Naive thymus-derived CD8-positive, alpha-beta T cell (primary cell): ENCODE measurements at regions not wholly inside any gene's neighbourhood (a gene's known extent, or its start where the extent isn't known, plus 50 kb on each side); places are given as distances from the start of the nearest gene placed in this dataset.
"Not testable (repeated sequence)": the region's sequence is repeated elsewhere in the genome, so short reads cannot be mapped to it uniquely, and the experiment has no call there.

Experiments
- ATAC-seq, 2 donors: fragments of 150-1000 bp; cut with Tn5 transposase in 1 of 2; sonication (Bioruptor Pico), chemical (Tn5 transposase) in 1 of 2; 1 replicate in 1 of 2; 2 replicates in 1 of 2; pipeline ENCODE4 v1.10.0; 2021; ENCODE audit warnings: mild to moderate bottlenecking in 2 of 2, moderate library complexity in 2 of 2
- POLR2A ChIA-PET: fragments of 350-600 bp; sonication (Branson Sonifier 250); formaldehyde crosslinking; loops from one replicate; lab custom pipeline; 2021; ENCODE audit warnings: antibody characterized with exemption; lab: Charles Lee
- DNase-seq, 10 donors: peaks; one replicate each; pipeline versions ENCODE4 v3.0.0 to v3.0.0-alpha.2; 2020 to 2022
- H3K27ac Mint-ChIP-seq, 10 donors: one replicate each; pipeline ENCODE4 v1.8.0; 2020 to 2022; ENCODE audit warnings: mild to moderate bottlenecking in 10 of 10, mixed read lengths in 10 of 10, moderate library complexity in 4 of 10, inconsistent platforms in 1 of 10
- H3K27me3 Mint-ChIP-seq, 5 donors: one replicate each; pipeline ENCODE4 v1.8.0; 2021 to 2022; ENCODE audit warnings: mixed read lengths in 5 of 5
- H3K36me3 Mint-ChIP-seq, 3 donors: one replicate each; pipeline ENCODE4 v1.8.0; 2020 to 2022; ENCODE audit warnings: mixed read lengths in 3 of 3, mild to moderate bottlenecking in 2 of 3, inconsistent platforms in 1 of 3
- H3K4me1 Mint-ChIP-seq, 4 donors: one replicate each; pipeline ENCODE4 v1.8.0; 2021 to 2022; ENCODE audit warnings: mixed read lengths in 4 of 4
- H3K4me3 Mint-ChIP-seq, 10 donors: one replicate each; pipeline ENCODE4 v1.8.0; 2020 to 2022; ENCODE audit warnings: mild to moderate bottlenecking in 10 of 10, mixed read lengths in 10 of 10, moderate library complexity in 6 of 10, inconsistent platforms in 1 of 10
- H3K9me3 Mint-ChIP-seq, 9 donors: one replicate each; pipeline ENCODE4 v1.8.0; 2020 to 2022; ENCODE audit warnings: mixed read lengths in 9 of 9, mild to moderate bottlenecking in 3 of 9, inconsistent platforms in 1 of 9, moderate library complexity in 1 of 9

GRCh38 chr1:117314951-117315350 is 52.3 kb upstream of the MAN1A2 start:
- POLR2A ChIA-PET, H3K36me3 Mint-ChIP-seq, H3K27me3 Mint-ChIP-seq, H3K9me3 Mint-ChIP-seq, H3K27ac Mint-ChIP-seq, H3K4me3 Mint-ChIP-seq, ATAC-seq, DNase-seq, H3K4me1 Mint-ChIP-seq: not testable (repeated sequence)

DNA sequence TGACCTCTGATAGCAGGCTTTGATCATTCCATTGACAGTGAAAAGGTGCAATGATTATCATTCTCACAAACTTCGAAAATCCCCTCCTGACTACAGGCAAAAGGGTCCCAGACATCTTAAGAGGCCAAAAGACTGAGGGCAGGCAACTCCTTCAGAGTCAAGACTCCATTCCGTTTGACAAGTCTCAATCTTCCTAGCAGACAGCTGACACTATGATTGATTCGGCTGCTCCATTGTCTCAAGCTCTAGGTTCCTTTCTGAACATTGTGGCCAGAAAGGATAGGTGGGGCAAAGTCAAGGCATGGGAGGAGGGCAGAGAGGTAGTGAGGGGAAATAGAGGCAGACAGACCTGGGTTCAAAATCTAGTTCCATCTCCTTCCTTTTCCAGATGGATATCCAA is 53.7 kb upstream of the MAN1A2 start:
- POLR2A ChIA-PET, result no interaction called here
- peaks cover 0 to 4% (median 0%) of the 10 kb centered on the region in 5 donors for H3K27me3 Mint-ChIP-seq
- ATAC-seq (no peak), DNase-seq (no peak)
- H3K4me3 Mint-ChIP-seq, result no peak overlapping the region
- H3K9me3 Mint-ChIP-seq, result peaks cover 0 to 5% (median 0%) of the 10 kb centered on the region in 9 donors
- peaks cover 0 to 6% (median 0%) of the 10 kb centered on the region in 4 donors for H3K4me1 Mint-ChIP-seq
- H3K36me3 Mint-ChIP-seq, result no peaks in the 10 kb centered on the region
- no peak overlapping the region for H3K27ac Mint-ChIP-seq

GRCh38 chr1:117312453-117313138 is 54.7 kb upstream of the MAN1A2 start:
- H3K27ac Mint-ChIP-seq, result peak overlapping the region in 1 of 10 donors; percentile 31
- DNase-seq, result peak in 4 of 10 donors; percentile 5 to 31 (median 13)
- POLR2A ChIA-PET, result no interaction called here
- H3K36me3 Mint-ChIP-seq, result no peaks in the 10 kb centered on the region
- no peak overlapping the region for H3K4me3 Mint-ChIP-seq
- peaks cover 0 to 5% (median 0%) of the 10 kb centered on the region in 9 donors for H3K9me3 Mint-ChIP-seq
- H3K27me3 Mint-ChIP-seq, result peaks cover 0 to 4% (median 0%) of the 10 kb centered on the region in 5 donors
- ATAC-seq, result peak in 1 of 2 donors; percentile 51
- peaks cover 0 to 6% (median 0%) of the 10 kb centered on the region in 4 donors for H3K4me1 Mint-ChIP-seq

GRCh38 chr1:117308311-117308916 is 58.8 kb upstream of the MAN1A2 start:
- H3K4me3 Mint-ChIP-seq, result no peak overlapping the region
- H3K27ac Mint-ChIP-seq, result no peak overlapping the region
- H3K36me3 Mint-ChIP-seq, result no peaks in the 10 kb centered on the region
- no peak for ATAC-seq
- POLR2A ChIA-PET, result no interaction called here
- H3K9me3 Mint-ChIP-seq, result no peaks in the 10 kb centered on the region
- H3K27me3 Mint-ChIP-seq, result peaks cover 0 to 5% (median 3%) of the 10 kb centered on the region in 5 donors
- no peak for DNase-seq
- peaks cover 0 to 6% (median 0%) of the 10 kb centered on the region in 4 donors for H3K4me1 Mint-ChIP-seq

GRCh38 chr1:117301901-117302300 is 65.3 kb upstream of the MAN1A2 start:
- Mint-ChIP-seq H3K36me3 (no peaks in the 10 kb centered on the region), H3K4me1 (no peaks in the 10 kb centered on the region), H3K27me3 (peaks cover 0 to 5% (median 3%) of the 10 kb centered on the region in 5 donors), H3K4me3 (no peak overlapping the region), H3K9me3 (peaks cover 0 to 13% (median 0%) of the 10 kb centered on the region in 9 donors), H3K27ac (no peak overlapping the region)
- POLR2A ChIA-PET, result no interaction called here
- no peak for DNase-seq
- ATAC-seq, result no peak

DNA sequence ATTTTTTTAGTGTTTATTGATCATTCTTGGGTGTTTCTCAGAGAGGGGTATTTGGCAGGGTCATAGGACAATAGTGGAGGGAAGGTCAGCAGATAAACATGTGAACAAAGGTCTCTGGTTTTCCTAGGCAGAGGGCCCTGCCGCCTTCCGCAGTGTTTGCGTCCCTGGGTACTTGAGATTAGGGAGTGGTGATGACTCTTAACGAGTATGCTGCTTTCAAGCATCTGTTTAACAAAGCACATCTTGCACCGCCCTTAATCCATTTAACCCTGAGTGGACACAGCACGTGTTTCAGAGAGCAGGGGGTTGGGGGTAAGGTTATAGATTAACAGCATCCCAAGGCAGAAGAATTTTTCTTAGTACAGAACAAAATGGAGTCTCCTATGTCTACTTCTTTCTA is 67.1 kb upstream of the MAN1A2 start:
- POLR2A ChIA-PET, H3K4me1 Mint-ChIP-seq, DNase-seq, H3K4me3 Mint-ChIP-seq, H3K36me3 Mint-ChIP-seq, ATAC-seq, H3K27me3 Mint-ChIP-seq, H3K27ac Mint-ChIP-seq: not testable (repeated sequence)
- H3K9me3 Mint-ChIP-seq, result peaks cover 0 to 13% (median 0%) of the 10 kb centered on the region in 9 donors

DNA sequence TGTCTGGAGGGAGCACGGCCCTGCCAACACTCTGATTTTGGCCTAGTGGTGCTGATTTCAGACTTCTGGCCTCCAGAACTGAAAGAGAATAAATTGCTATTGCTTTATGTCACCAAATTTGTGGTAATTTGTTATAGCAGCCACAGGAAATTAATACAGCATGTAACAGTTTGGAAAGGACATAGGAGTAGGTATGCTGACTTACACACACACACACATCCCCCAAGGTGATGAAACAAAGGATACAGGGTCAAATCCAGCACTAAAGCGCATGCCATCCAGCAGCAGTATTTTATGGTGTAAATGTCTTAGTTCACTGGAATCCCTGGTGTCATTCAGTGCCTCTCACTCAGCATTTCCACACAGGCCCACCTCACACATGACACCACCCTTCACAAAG is 72.2 kb upstream of the MAN1A2 start:
- ATAC-seq, result no peak
- Mint-ChIP-seq H3K9me3 (peaks cover 0 to 6% (median 0%) of the 10 kb centered on the region in 9 donors), H3K36me3 (no peaks in the 10 kb centered on the region), H3K4me1 (no peaks in the 10 kb centered on the region), H3K4me3 (no peak overlapping the region), H3K27ac (no peak overlapping the region), H3K27me3 (peaks cover 0 to 10% (median 0%) of the 10 kb centered on the region in 5 donors)
- POLR2A ChIA-PET, result no interaction called here
- DNase-seq, result no peak

DNA sequence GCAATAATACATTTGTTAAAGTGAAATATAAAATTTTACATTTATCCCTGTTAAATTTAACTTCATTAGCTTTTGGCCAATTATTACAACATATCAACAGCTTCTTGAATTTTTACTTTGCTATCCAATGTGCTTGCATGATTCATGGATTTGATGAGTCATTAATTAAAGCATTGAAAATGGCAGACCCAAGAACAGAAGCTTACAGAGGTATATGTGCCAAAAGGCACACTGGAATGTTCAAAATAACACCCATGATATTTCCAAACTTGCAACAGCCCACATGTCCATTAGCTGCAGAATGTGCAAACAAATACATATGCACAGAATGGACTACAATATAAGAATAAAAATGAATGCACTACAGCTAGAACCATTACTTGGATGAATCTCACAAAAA is 76.4 kb upstream of the MAN1A2 start:
- DNase-seq (no peak), ATAC-seq (no peak)
- Mint-ChIP-seq H3K4me1 (no peaks in the 10 kb centered on the region), H3K27me3 (peaks cover 0 to 15% (median 5%) of the 10 kb centered on the region in 5 donors), H3K27ac (no peak overlapping the region), H3K9me3 (no peaks in the 10 kb centered on the region), H3K4me3 (no peak overlapping the region), H3K36me3 (no peaks in the 10 kb centered on the region)
- POLR2A ChIA-PET, result no interaction called here

- H3K36me3 Mint-ChIP-seq, result no peaks in the 10 kb centered on the region
- no peak overlapping the region for H3K4me3 Mint-ChIP-seq
- ATAC-seq, result no peak
- POLR2A ChIA-PET, result no interaction called here
- no peaks in the 10 kb centered on the region for H3K9me3 Mint-ChIP-seq
- no peak for DNase-seq
- H3K4me1 Mint-ChIP-seq, result no peaks in the 10 kb centered on the region
- no peak overlapping the region for H3K27ac Mint-ChIP-seq
- peaks cover 0 to 9% (median 5%) of the 10 kb centered on the region in 5 donors for H3K27me3 Mint-ChIP-seq
Measured at GRCh38 chr1:117289316-117289870, 77.9 kb upstream of the MAN1A2 start.

DNA sequence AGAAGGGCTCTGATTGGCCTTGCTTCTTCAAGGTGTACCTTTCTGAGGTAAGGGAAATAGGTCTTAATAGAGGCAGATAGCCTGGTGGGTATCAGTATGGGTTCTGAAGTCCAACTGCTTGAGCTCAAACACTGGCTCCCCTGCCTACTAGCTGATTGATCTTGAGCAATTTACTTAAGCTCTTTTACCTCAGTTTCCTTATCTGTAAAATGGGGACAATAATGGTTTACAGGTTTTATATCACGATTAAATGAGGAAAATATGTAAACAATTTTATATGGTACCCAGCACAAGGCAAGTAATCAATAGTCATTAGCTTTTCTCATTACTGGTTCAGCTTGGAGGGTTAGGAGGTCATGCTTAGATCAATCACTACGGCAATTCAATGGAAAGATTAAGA is 75.8 kb upstream of the VTCN1 start:
- POLR2A ChIA-PET, result no interaction called here
- no peak for ATAC-seq

DNA sequence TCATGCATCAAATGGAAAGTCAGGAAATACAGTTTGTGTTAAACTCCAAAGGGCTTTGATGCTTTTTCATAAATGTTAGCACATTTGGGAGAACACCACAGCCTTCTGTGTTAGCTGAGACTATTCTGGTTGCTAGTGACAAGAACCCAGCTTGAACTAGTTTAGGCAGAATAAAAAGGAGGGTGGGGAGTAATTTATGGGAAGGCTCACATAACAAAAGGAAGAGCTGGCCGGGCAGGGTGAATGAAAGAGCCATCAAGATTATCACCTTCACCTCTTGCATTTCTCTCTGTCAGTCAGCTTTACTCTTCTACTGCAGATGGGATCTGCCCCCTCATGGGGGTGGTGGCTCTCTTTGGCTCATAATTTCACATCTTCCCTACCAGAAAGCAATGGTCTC is 75.4 kb upstream of the VTCN1 start:
- Mint-ChIP-seq H3K27me3 (peaks cover 0 to 9% (median 6%) of the 10 kb centered on the region in 5 donors), H3K36me3 (no peaks in the 10 kb centered on the region), H3K27ac (no peak overlapping the region), H3K4me3 (no peak overlapping the region), H3K4me1 (peaks cover 0 to 2% (median 0%) of the 10 kb centered on the region in 4 donors), H3K9me3 (no peaks in the 10 kb centered on the region)
- DNase-seq (no peak), ATAC-seq (no peak)
- POLR2A ChIA-PET, result no interaction called here

More for the DNA sequence above, 75.8 kb upstream of the VTCN1 start:
- Mint-ChIP-seq H3K4me3 (no peak overlapping the region), H3K9me3 (no peaks in the 10 kb centered on the region), H3K27me3 (peaks cover 0 to 9% (median 6%) of the 10 kb centered on the region in 5 donors), H3K4me1 (peaks cover 0 to 2% (median 0%) of the 10 kb centered on the region in 4 donors), H3K36me3 (no peaks in the 10 kb centered on the region), H3K27ac (no peak overlapping the region)
- DNase-seq, result no peak

DNA sequence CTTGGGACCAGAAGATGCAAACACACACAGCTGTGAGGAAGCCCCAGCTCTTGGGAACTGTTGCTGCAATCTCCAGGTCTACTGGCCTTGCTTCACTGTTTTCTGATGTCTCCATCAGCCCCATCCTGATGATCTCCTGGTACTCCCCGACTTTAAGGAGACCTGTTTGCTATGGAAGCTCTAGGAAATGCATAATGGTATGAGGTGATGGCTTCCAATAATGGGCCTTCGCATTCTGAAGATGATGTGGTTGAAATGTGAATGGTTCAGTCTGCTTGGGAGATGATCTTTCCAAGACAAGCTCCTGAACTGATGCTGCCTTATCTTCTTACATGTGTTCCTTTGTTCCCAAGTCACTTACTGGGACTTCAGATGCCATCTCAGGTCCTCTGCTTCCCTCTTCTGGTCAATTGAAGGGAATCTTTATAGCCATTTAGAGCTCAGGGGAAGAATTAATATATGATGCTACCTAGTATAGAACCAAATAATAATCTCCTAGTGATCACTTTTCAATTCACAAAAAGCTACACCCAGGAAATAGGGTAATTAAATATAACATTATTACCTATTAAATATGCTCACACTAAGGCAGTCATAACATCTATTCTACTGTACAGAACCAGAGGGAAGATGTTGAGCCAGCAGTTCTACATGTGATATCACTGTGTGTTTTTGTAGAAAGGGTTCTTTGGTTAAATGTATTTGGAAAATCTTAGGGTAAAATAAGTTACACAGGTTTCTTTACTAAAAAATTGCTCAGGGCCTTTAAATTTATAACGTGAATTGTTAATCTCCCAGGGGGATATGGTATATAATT is 73.9 kb upstream of the VTCN1 start:
- peaks cover 0 to 2% (median 0%) of the 10 kb centered on the region in 4 donors for H3K4me1 Mint-ChIP-seq
- no peak for DNase-seq
- H3K27me3 Mint-ChIP-seq, result peaks cover 0 to 9% (median 2%) of the 10 kb centered on the region in 5 donors
- H3K27ac Mint-ChIP-seq, result no peak overlapping the region
- POLR2A ChIA-PET, result no interaction called here
- no peaks in the 10 kb centered on the region for H3K36me3 Mint-ChIP-seq
- no peaks in the 10 kb centered on the region for H3K9me3 Mint-ChIP-seq
- ATAC-seq, result no peak
- no peak overlapping the region for H3K4me3 Mint-ChIP-seq
